GM12878 (cell line): ENCODE measurements at regions not wholly inside any gene's neighbourhood (a gene's known extent, or its start where the extent isn't known, plus 50 kb on each side); places are given as distances from the start of the nearest gene placed in this dataset.

Experiments
- ATAC-seq: fragments of 200-7000 bp; cut with Tn5 transposase; 3 replicates; pipeline ENCODE4 v1.9.1; 2020; ENCODE audit warnings: mild to moderate bottlenecking, moderate library complexity
- BruUV-seq: library from RNA; stranded (reverse); fragments of 400-500 nt; replicated peaks from 2 replicates; lab custom pipeline; 2021; lab: Mats Ljungman, UMichigan
- CTCF ChIA-PET: fragments of 300-600 bp; sonication (Branson Sonifier 250); formaldehyde crosslinking; extraction: SDS; loops from one replicate; lab custom pipeline; 2021; ENCODE audit warnings: inconsistent platforms; lab: Yijun Ruan, JAX
- POLR2A ChIA-PET: fragments of 350-600 bp; formaldehyde crosslinking; extraction: SDS; loops from one replicate; lab custom pipeline; 2021; ENCODE audit warnings: inconsistent platforms; lab: Charles Lee
- RAD21 ChIA-PET: fragments of 300-600 bp; sonication (Branson Sonifier 250); formaldehyde crosslinking; loops from one replicate; lab custom pipeline; 2023; ENCODE audit warnings: antibody characterized with exemption; ENCODE audit not compliant: unreplicated experiment; lab: Charles Lee
- SMC1A ChIA-PET: fragments of 300-600 bp; sonication (Branson Sonifier 250); formaldehyde crosslinking; loops from one replicate; lab custom pipeline; 2023; ENCODE audit not compliant: unreplicated experiment, uncharacterized antibody; lab: Charles Lee
- DNase-seq: peaks from one replicate; pipeline ENCODE4 v3.0.0-alpha.2; 2011; ENCODE audit warnings: low read depth, low spot score
- FAIRE-seq: peaks from 3 replicates; lab custom pipeline; 2011; peaks lifted over from hg19 to GRCh38; lab: Jason Lieb, UNC
- H2AFZ ChIP-seq: 2 replicates; pipeline ENCODE4 v1.6.0; 2011; ENCODE audit warnings: low read depth, low read length, control low read depth; ENCODE audit not compliant: control insufficient read depth
- H3K27ac ChIP-seq: 2 replicates; pipeline ENCODE4 v1.5.1; 2011; ENCODE audit warnings: control low read depth; ENCODE audit not compliant: control insufficient read depth, insufficient read depth
- H3K27me3 ChIP-seq, 2 experiments: replicated peaks in 1 of 2; 2 replicates each; pipeline versions ENCODE4 v1.6.0 to v1.6.1; 2011; ENCODE audit warnings: low read length in 1 of 2; ENCODE audit not compliant: control insufficient read depth in 2 of 2, insufficient read depth in 2 of 2
- H3K36me3 ChIP-seq, 2 experiments: 2 replicates each; pipeline ENCODE4 v1.5.1; 2011; ENCODE audit warnings: low read length in 1 of 2; ENCODE audit not compliant: control insufficient read depth in 2 of 2, insufficient read depth in 2 of 2
- H3K4me1 ChIP-seq: 2 replicates; pipeline ENCODE4 v1.6.1; 2011; ENCODE audit warnings: mild to moderate bottlenecking, low read length, moderate library complexity, mixed read lengths; ENCODE audit not compliant: control insufficient read depth, insufficient read depth
- H3K4me2 ChIP-seq: 2 replicates; pipeline ENCODE4 v1.6.0; 2011; ENCODE audit warnings: control low read depth; ENCODE audit not compliant: control insufficient read depth, insufficient read depth
- H3K4me3 ChIP-seq: fragments of 200-600 bp; sonication (generic); 2 replicates; pipeline ENCODE4 v1.5.1; 2016
- H3K79me2 ChIP-seq: 2 replicates; pipeline ENCODE4 v1.6.0; 2011; ENCODE audit warnings: low read length; ENCODE audit not compliant: control insufficient read depth, insufficient read depth
- H3K9ac ChIP-seq: 2 replicates; pipeline ENCODE4 v1.8.0; 2011; ENCODE audit warnings: low read length, control low read depth, mixed read lengths; ENCODE audit not compliant: control insufficient read depth, insufficient read depth
- H3K9me3 ChIP-seq: replicated peaks from 3 replicates; pipeline ENCODE4 v1.5.1; 2011; ENCODE audit warnings: mild to moderate bottlenecking, low read length; ENCODE audit not compliant: control insufficient read depth, insufficient read depth
- H4K20me1 ChIP-seq: 2 replicates; pipeline ENCODE4 v1.6.0; 2011; ENCODE audit not compliant: control insufficient read depth, insufficient read depth
- BMI1 ChIP-seq: fragments of 450-650 bp; IDR thresholded peaks from 2 replicates; pipeline ENCODE4 v1.6.1; 2016; ENCODE audit warnings: mild to moderate bottlenecking, moderate library complexity, borderline replicate concordance
- CEBPB ChIP-seq, 2 experiments: fragments of 150-350 bp in 1 of 2; IDR thresholded peaks; 2 replicates each; pipeline ENCODE4 v1.6.1; 2012 to 2014; ENCODE audit warnings: low read depth in 2 of 2, low read length in 2 of 2, borderline replicate concordance in 1 of 2, inconsistent platforms in 1 of 2
- CEBPZ ChIP-seq: fragments of 150-350 bp; IDR thresholded peaks from 2 replicates; pipeline ENCODE4 v1.6.1; 2016; ENCODE audit warnings: low read depth, low read length
- CHD4 ChIP-seq: fragments of 200-600 bp; sonication (generic); IDR thresholded peaks from 2 replicates; pipeline ENCODE4 v1.6.1; 2016; ENCODE audit warnings: mild to moderate bottlenecking
- E2F4 ChIP-seq: IDR thresholded peaks from 2 replicates; pipeline ENCODE4 v1.6.1; 2012; ENCODE audit warnings: low read depth, low read length, improper control_type of control experiment
- E2F8 ChIP-seq: fragments of 450-650 bp; IDR thresholded peaks from 2 replicates; pipeline ENCODE4 v1.6.1; 2018; ENCODE audit warnings: mild to moderate bottlenecking, low read depth, moderate library complexity; ENCODE audit not compliant: partially characterized antibody
- IKZF2 ChIP-seq, 2 experiments: fragments of 450-650 bp; IDR thresholded peaks; 2 replicates each; pipeline ENCODE4 v1.6.1; 2017; ENCODE audit warnings: mild to moderate bottlenecking in 2 of 2, moderate library complexity in 2 of 2
- MTA3 ChIP-seq: IDR thresholded peaks from 2 replicates; pipeline ENCODE4 v1.6.1; 2012; ENCODE audit warnings: low read length, inconsistent platforms, borderline replicate concordance
- NKRF ChIP-seq: fragments of 450-650 bp; conservative IDR thresholded peaks from 2 replicates; pipeline ENCODE4 v1.6.1; 2017; ENCODE audit warnings: mild to moderate bottlenecking, moderate library complexity
- NR2C1 ChIP-seq: fragments of 450-650 bp; IDR thresholded peaks from 2 replicates; pipeline ENCODE4 v1.6.1; 2017; ENCODE audit warnings: antibody characterized with exemption, mild to moderate bottlenecking, moderate library complexity
- POLR2A ChIP-seq: IDR thresholded peaks from 2 replicates; pipeline ENCODE4 v1.6.1; 2011; ENCODE audit warnings: low read depth, mild to moderate bottlenecking, low read length
- POLR2AphosphoS2 ChIP-seq: IDR thresholded peaks from 2 replicates; pipeline ENCODE4 v1.6.1; 2011; ENCODE audit warnings: low read depth, mild to moderate bottlenecking, low read length, improper control_type of control experiment, moderate library complexity
- SREBF1 ChIP-seq: IDR thresholded peaks from 2 replicates; pipeline ENCODE4 v1.6.1; 2012; ENCODE audit warnings: mild to moderate bottlenecking, low read length
- ZNF207 ChIP-seq: fragments of 450-650 bp; IDR thresholded peaks from 2 replicates; pipeline ENCODE4 v1.6.1; 2014; ENCODE audit warnings: antibody characterized with exemption, mild to moderate bottlenecking, borderline replicate concordance
- ZNF217 ChIP-seq: fragments of 450-650 bp; IDR thresholded peaks from 2 replicates; pipeline ENCODE4 v1.6.1; 2017; ENCODE audit warnings: antibody characterized with exemption, mild to moderate bottlenecking
- WGBS: methylation state at CpG from one replicate; pipeline ENCODE4 v1.1.6; 2016; ENCODE audit warnings: low lambda C conversion rate; ENCODE audit not compliant: insufficient replicate concordance, insufficient coverage; ENCODE audit errors: missing lambda C conversion rate; 5-methylcytosine and 5-hydroxymethylcytosine counted together
- in situ Hi-C: fragments of 300-500 bp; cut with MboI; formaldehyde crosslinking; loops from 9 replicates; pipeline ENCODE4 v1.14.3; 2018; ENCODE audit warnings: mixed read lengths
- intact Hi-C: fragments of 100-400 bp; cut with micrococcal nuclease; formaldehyde crosslinking; loops from one replicate; pipeline ENCODE4 v1.14.2; 2022; ENCODE audit not compliant: unreplicated experiment

- 0% methylated on average over 2 of the region's 2 CpGs for whole genome bisulfite sequencing
- no peak for FAIRE-seq
- no peak for TF ChIP-seq E2F4
- TF ChIP-seq CEBPZ = no peak
- TF ChIP-seq E2F8 = no peak
- TF ChIP-seq NKRF = no peak
- TF ChIP-seq ZNF217 = no peak
- TF ChIP-seq MTA3 = no peak
- TF ChIP-seq SREBF1 = no peak
- TF ChIP-seq CHD4 = no peak
- TF ChIP-seq ZNF207 = no peak
- TF ChIP-seq IKZF2 (IDR thresholded peaks at IDR 0.05) = no peak
- TF ChIP-seq BMI1 = no peak
- no peak for TF ChIP-seq NR2C1
- TF ChIP-seq CEBPB (IDR thresholded peaks at IDR 0.05; ENCODE audit: borderline replicate concordance in 1 of 2, low read depth in 2 of 2, low read length in 2 of 2) = no peak
- no peak for TF ChIP-seq POLR2A
- TF ChIP-seq POLR2AphosphoS2 = no peak
These were observed 554.6 kb upstream of the RGMB start for GRCh38 chr5:98218838-98219237.

More at GRCh38 chr5:98218838-98219237, 554.6 kb upstream of the RGMB start:
- SMC1A ChIA-PET = interaction anchor here (1.1 to 1.5 kb wide), 3 partner anchors 8 to 90 kb away, joined by 3 to 5 read pairs (median 3); no protein-coding TSS in a partner anchor
- Histone ChIP-seq H3K4me1 (no peaks in the 10 kb centered on the region), H4K20me1 (no peaks in the 10 kb centered on the region), H3K27me3 (no peaks in the 10 kb centered on the region), H3K27ac (no peak overlapping the region), H2AFZ (no peak overlapping the region), H3K9ac (no peak overlapping the region), H3K4me3 (no peak overlapping the region), H3K9me3 (no peaks in the 10 kb centered on the region), H3K36me3 (no peaks in the 10 kb centered on the region), H3K4me2 (no peak overlapping the region), H3K79me2 (no peaks in the 10 kb centered on the region)
- POLR2A ChIA-PET = no interaction called here
- CTCF ChIA-PET = interaction anchor here (1.4 kb wide), 1 partner anchor 13 kb away, joined by 4 read pairs; no protein-coding TSS in a partner anchor
- DNase-seq = no peak
- no peak for ATAC-seq
- RAD21 ChIA-PET = no interaction called here
- intact Hi-C loops = no loop called here
- in situ Hi-C loops = no loop called here
- BruUV-seq = no TSS peak
